Sigmoid colon (tissue), 4 donors: ENCODE measurements at regions not wholly inside any gene's neighbourhood (a gene's known extent, or its start where the extent isn't known, plus 50 kb on each side); places are given as distances from the start of the nearest gene placed in this dataset.

Experiments
- EP300 ChIP-seq, 4 donors: sonication (generic); formaldehyde crosslinking; IDR thresholded peaks; one replicate each; pipeline ENCODE4 v1.6.1; 2017; ENCODE audit warnings: antibody characterized with exemption in 4 of 4
- POLR2A ChIP-seq, 2 donors: fragments of 450-650 bp; IDR thresholded peaks; one replicate each; pipeline ENCODE4 v1.6.1; 2016; ENCODE audit warnings: antibody characterized with exemption in 2 of 2, mild to moderate bottlenecking in 2 of 2, moderate library complexity in 2 of 2
- POLR2AphosphoS5 ChIP-seq, 4 donors: sonication (generic); formaldehyde crosslinking; IDR thresholded peaks; one replicate each; pipeline ENCODE4 v1.6.1; 2017; ENCODE audit warnings: antibody characterized with exemption in 4 of 4
- TF ChIP-seq, protein P1 (sequence below), 4 experiments: fragments of 450-650 bp in 3 of 4; fragments of 200-600 bp in 1 of 4; IDR thresholded peaks; one replicate each; pipeline ENCODE4 v1.5.1; 2016 to 2019; ENCODE audit warnings: antibody characterized with exemption in 4 of 4, mild to moderate bottlenecking in 3 of 4, moderate library complexity in 2 of 4

- TF ChIP-seq, protein P1, sequence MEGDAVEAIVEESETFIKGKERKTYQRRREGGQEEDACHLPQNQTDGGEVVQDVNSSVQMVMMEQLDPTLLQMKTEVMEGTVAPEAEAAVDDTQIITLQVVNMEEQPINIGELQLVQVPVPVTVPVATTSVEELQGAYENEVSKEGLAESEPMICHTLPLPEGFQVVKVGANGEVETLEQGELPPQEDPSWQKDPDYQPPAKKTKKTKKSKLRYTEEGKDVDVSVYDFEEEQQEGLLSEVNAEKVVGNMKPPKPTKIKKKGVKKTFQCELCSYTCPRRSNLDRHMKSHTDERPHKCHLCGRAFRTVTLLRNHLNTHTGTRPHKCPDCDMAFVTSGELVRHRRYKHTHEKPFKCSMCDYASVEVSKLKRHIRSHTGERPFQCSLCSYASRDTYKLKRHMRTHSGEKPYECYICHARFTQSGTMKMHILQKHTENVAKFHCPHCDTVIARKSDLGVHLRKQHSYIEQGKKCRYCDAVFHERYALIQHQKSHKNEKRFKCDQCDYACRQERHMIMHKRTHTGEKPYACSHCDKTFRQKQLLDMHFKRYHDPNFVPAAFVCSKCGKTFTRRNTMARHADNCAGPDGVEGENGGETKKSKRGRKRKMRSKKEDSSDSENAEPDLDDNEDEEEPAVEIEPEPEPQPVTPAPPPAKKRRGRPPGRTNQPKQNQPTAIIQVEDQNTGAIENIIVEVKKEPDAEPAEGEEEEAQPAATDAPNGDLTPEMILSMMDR (IDR thresholded peaks at IDR 0.05): no peak
- TF ChIP-seq POLR2AphosphoS5 (IDR thresholded peaks at IDR 0.05) (no peak), EP300 (IDR thresholded peaks at IDR 0.05) (no peak), POLR2A (IDR thresholded peaks at IDR 0.05) (no peak)
These were observed 103.7 kb downstream of the MEX3B start for GRCh38 chr15:81942157-81942556.
